ENCODE measurements at regions not wholly inside any gene's neighbourhood (a gene's known extent, or its start where the extent isn't known, plus 50 kb on each side); places are given as distances from the start of the nearest gene placed in this dataset.

GRCh38 chr14:38387821-38388220, 131.9 kb upstream of the CLEC14A start:
- H4K20me1 ChIP-seq (replicated peaks in 1 of 2; ENCODE audit: control insufficient read depth in 1 of 2, insufficient read depth in 2 of 2, low read length in 2 of 2), result no peaks in the 10 kb centered on the region
- H2BK5ac ChIP-seq (ENCODE audit: low read depth, low read length), result no peak overlapping the region
- no peak overlapping the region for H3K27ac ChIP-seq (ENCODE audit: low read depth, low read length)
- H3K4ac ChIP-seq (replicated peaks; ENCODE audit: insufficient read length, low read depth, low read length), result no peak overlapping the region
- H4K5ac ChIP-seq (ENCODE audit: insufficient read length, low read depth, low read length), result no peak overlapping the region
- H2AK5ac ChIP-seq (ENCODE audit: low read depth, low read length), result no peak overlapping the region
- no peak for FAIRE-seq
- no peak overlapping the region for H3K4me2 ChIP-seq (ENCODE audit: insufficient read depth in 1 of 2, low read depth in 2 of 2, low read length in 2 of 2)
- H3K14ac ChIP-seq (ENCODE audit: insufficient read length), result no peak overlapping the region
- no peaks in the 10 kb centered on the region for H3K27me3 ChIP-seq (replicated peaks in 1 of 4; ENCODE audit: control insufficient read depth in 3 of 4, extremely low read depth in 1 of 4, insufficient read depth in 3 of 4, low read length in 3 of 4)
- H3K23me2 ChIP-seq (ENCODE audit: low read depth, low read length), result no peaks in the 10 kb centered on the region; the same call in 1 of the 2 replicates
- WGBS, 2 experiments (ENCODE audit: extremely low coverage in 1 of 2, insufficient coverage in 1 of 2, insufficient read length in 1 of 2, insufficient replicate concordance in 2 of 2, low coverage in 1 of 2, low lambda C conversion rate in 2 of 2, missing lambda C conversion rate in 1 of 2), result 92% methylated on average over 2 of the region's 2 CpGs; no CpG with 5 or more reads in 1 of the 2 experiments
- H3K36me3 ChIP-seq (ENCODE audit: control insufficient read depth in 2 of 4, insufficient read depth in 4 of 4, low read length in 3 of 4), result no peaks in the 10 kb centered on the region
- no peak overlapping the region for H2BK12ac ChIP-seq (ENCODE audit: low read depth, low read length)
- no peak overlapping the region for H3K18ac ChIP-seq (ENCODE audit: extremely low read depth, low read length)
- no peak overlapping the region for H2BK120ac ChIP-seq (replicated peaks; ENCODE audit: low read depth, low read length)
- H3K4me1 ChIP-seq (replicated peaks in 1 of 4; ENCODE audit: control insufficient read depth in 3 of 4, insufficient read depth in 4 of 4, low read length in 3 of 4), result no peaks in the 10 kb centered on the region
- no peak overlapping the region for H4K8ac ChIP-seq (ENCODE audit: extremely low read depth, insufficient read depth, low read length)
- H4K91ac ChIP-seq (replicated peaks; ENCODE audit: insufficient read length, low read length), result no peak overlapping the region
- DNase-seq (ENCODE audit: low read depth in 1 of 2, low spot score in 2 of 2), result no peak
- ChIA-PET POLR2A (ENCODE audit: partially characterized antibody) (no interaction called here), CTCF (ENCODE audit: partially characterized antibody) (no interaction called here)
- H2BK20ac ChIP-seq (ENCODE audit: low read length), result no peak overlapping the region
- no peak overlapping the region for H3K23ac ChIP-seq (ENCODE audit: insufficient read length)
- H3K4me3 ChIP-seq (ENCODE audit: extremely low read depth in 1 of 4, insufficient read depth in 2 of 4, low read depth in 3 of 4, low read length in 4 of 4), result no peak overlapping the region
- H3K9ac ChIP-seq (replicated peaks in 1 of 4; ENCODE audit: extremely low read depth in 1 of 4, low read depth in 3 of 4, low read length in 3 of 4), result no peak overlapping the region
- H3K9me3 ChIP-seq (ENCODE audit: insufficient read depth in 2 of 2, low read depth in 1 of 2, low read length in 1 of 2), result no peaks in the 10 kb centered on the region
- no peaks in the 10 kb centered on the region for H3K79me1 ChIP-seq (ENCODE audit: low read depth, low read length)
- H3K56ac ChIP-seq (replicated peaks; ENCODE audit: insufficient read length, low read depth, low read length), result no peak overlapping the region
- no peak overlapping the region for H2BK15ac ChIP-seq (ENCODE audit: low read length)
- no peaks in the 10 kb centered on the region for H3K79me2 ChIP-seq (ENCODE audit: control insufficient read depth in 1 of 2, insufficient read depth in 2 of 2, low read length in 2 of 2)
- no peak overlapping the region for H2AFZ ChIP-seq (ENCODE audit: low read length)
- TF ChIP-seq FOSL1 (IDR thresholded peaks at IDR 0.05; ENCODE audit: insufficient read depth, low read depth, low read length), result no peak
- TF ChIP-seq SAP30 (IDR thresholded peaks at IDR 0.05; ENCODE audit: insufficient read depth, insufficient replicate concordance, low read length), result no peak
- TF ChIP-seq JUND (IDR thresholded peaks at IDR 0.05; ENCODE audit: low read length), result no peak
- no peak for TF ChIP-seq POU5F1 (IDR thresholded peaks at IDR 0.05; ENCODE audit: low read depth, low read length)
- TF ChIP-seq MAX (IDR thresholded peaks at IDR 0.05), result no peak
- no peak for TF ChIP-seq RXRA (IDR thresholded peaks at IDR 0.05; ENCODE audit: insufficient read depth, low read depth, low read length)
- no peak for TF ChIP-seq TBP (IDR thresholded peaks at IDR 0.05; ENCODE audit: low read depth, low read length)
- no peak for TF ChIP-seq TEAD4 (IDR thresholded peaks at IDR 0.05; ENCODE audit: low read depth, low read length)
- TF ChIP-seq, protein P1, sequence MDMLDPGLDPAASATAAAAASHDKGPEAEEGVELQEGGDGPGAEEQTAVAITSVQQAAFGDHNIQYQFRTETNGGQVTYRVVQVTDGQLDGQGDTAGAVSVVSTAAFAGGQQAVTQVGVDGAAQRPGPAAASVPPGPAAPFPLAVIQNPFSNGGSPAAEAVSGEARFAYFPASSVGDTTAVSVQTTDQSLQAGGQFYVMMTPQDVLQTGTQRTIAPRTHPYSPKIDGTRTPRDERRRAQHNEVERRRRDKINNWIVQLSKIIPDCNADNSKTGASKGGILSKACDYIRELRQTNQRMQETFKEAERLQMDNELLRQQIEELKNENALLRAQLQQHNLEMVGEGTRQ (IDR thresholded peaks at IDR 0.05; ENCODE audit: low read length), result no peak
- no peak for TF ChIP-seq POLR2A (IDR thresholded peaks at IDR 0.05; ENCODE audit: control extremely low read depth in 1 of 2, low read depth in 2 of 2, low read length in 2 of 2)
- no peak for TF ChIP-seq TAF1 (IDR thresholded peaks at IDR 0.05; ENCODE audit: low read depth, low read length)
- no peak for TF ChIP-seq HDAC6 (IDR thresholded peaks at IDR 0.05; ENCODE audit: low read depth, low read length)
- no peak for TF ChIP-seq SP4 (IDR thresholded peaks at IDR 0.05; ENCODE audit: low read length)
- TF ChIP-seq ASH2L (IDR thresholded peaks at IDR 0.05; ENCODE audit: low read length), result no peak
- no peak for TF ChIP-seq MAFK (IDR thresholded peaks at IDR 0.05; ENCODE audit: low read depth, low read length)
- TF ChIP-seq SIX5 (IDR thresholded peaks at IDR 0.05; ENCODE audit: low read depth, low read length), result no peak

Measured in H1 (cell line).